A673 (cell line): ENCODE measurements at regions not wholly inside any gene's neighbourhood (a gene's known extent, or its start where the extent isn't known, plus 50 kb on each side); places are given as distances from the start of the nearest gene placed in this dataset.

Experiments
- CTCF ChIP-seq: fragments of 300-800, 200-600 bp; sonication (generic); conservative IDR thresholded peaks from 2 replicates; pipeline ENCODE4 v1.5.1; 2017; ENCODE audit warnings: low read depth, mild to moderate bottlenecking, antibody characterized with exemption, low read length, moderate library complexity, mixed read lengths
- EZH2 ChIP-seq: fragments of 200-600 bp; sonication (generic); IDR thresholded peaks from 2 replicates; pipeline ENCODE4 v1.6.1; 2017; ENCODE audit warnings: borderline replicate concordance, low read depth, mild to moderate bottlenecking, mixed read lengths, antibody characterized with exemption, low read length; ENCODE audit not compliant: poor library complexity, severe bottlenecking

DNA sequence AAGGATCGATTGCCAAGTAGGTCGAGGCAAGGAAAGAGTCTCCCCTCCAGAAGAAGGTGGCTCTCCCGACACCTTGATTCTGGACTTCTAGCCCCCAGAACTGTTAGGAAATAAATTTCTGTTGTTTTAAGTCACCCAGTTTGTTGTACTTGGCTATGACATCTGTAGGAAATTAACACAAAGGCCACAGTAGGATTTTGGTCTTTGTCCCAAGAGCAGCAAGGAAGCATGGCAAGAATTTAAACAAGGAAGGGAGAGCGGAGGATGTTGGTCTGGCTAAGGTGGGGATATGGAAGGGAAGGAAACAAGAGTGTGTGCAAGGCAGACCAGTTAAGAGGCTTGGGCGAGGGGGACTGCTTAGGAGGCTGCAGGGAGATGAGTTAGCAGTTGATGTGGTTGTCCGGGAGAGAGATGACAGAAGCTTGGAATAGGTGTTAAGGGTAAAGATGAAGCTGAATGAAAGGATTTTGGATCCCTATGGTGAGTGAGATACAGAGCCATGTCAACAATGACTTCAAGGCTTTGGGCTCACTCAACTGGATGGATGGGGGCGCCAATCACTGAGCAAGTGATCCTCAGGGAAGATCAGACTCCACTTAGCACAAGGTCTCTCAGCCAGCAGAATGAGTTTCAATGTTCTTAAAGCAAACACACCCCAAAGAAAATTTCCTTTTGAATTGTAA lies 140.5 kb upstream of the ZNF217 start:
- TF ChIP-seq CTCF (no peak), EZH2 (no peak)
